Cardiac fibroblast (primary cell): ENCODE measurements at regions not wholly inside any gene's neighbourhood (a gene's known extent, or its start where the extent isn't known, plus 50 kb on each side); places are given as distances from the start of the nearest gene placed in this dataset.
A peak's percentile ranks its signal among the peaks of the same experiment; 100 is the strongest.

ENCODE experiments used
- DNase-seq, 2 donors: peaks; one replicate each; pipeline versions ENCODE4 v3.0.0 to v3.0.0-alpha.2; 2010; ENCODE audit warnings: low read depth in 2 of 2
- H3K4me3 ChIP-seq, 2 donors: replicated peaks in 1 of 2; 1 replicate in 1 of 2; 2 replicates in 1 of 2; pipeline ENCODE4 v1.5.1; 2011; ENCODE audit warnings: low read depth in 2 of 2, low read length in 2 of 2, mild to moderate bottlenecking in 2 of 2, moderate library complexity in 1 of 2
- TF ChIP-seq, protein P1 (sequence below): IDR thresholded peaks from one replicate; pipeline ENCODE4 v1.5.1; 2011; ENCODE audit warnings: low read depth, mild to moderate bottlenecking, low read length, inconsistent platforms

- DNase-seq, result no peak
- H3K4me3 ChIP-seq, result no peak overlapping the region
- TF ChIP-seq, protein P1, sequence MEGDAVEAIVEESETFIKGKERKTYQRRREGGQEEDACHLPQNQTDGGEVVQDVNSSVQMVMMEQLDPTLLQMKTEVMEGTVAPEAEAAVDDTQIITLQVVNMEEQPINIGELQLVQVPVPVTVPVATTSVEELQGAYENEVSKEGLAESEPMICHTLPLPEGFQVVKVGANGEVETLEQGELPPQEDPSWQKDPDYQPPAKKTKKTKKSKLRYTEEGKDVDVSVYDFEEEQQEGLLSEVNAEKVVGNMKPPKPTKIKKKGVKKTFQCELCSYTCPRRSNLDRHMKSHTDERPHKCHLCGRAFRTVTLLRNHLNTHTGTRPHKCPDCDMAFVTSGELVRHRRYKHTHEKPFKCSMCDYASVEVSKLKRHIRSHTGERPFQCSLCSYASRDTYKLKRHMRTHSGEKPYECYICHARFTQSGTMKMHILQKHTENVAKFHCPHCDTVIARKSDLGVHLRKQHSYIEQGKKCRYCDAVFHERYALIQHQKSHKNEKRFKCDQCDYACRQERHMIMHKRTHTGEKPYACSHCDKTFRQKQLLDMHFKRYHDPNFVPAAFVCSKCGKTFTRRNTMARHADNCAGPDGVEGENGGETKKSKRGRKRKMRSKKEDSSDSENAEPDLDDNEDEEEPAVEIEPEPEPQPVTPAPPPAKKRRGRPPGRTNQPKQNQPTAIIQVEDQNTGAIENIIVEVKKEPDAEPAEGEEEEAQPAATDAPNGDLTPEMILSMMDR, result no peak
Measured at GRCh38 chr6:88376197-88376596, 210.1 kb upstream of the CNR1 start.

GRCh38 chr6:88374553-88374952, 208.4 kb upstream of the CNR1 start:
- no peak overlapping the region for H3K4me3 ChIP-seq

GRCh38 chr6:88371480-88371879, 205.3 kb upstream of the CNR1 start:
- TF ChIP-seq, protein P1, result no peak
- no peak overlapping the region for H3K4me3 ChIP-seq
- DNase-seq, result no peak

More at GRCh38 chr6:88374553-88374952, 208.4 kb upstream of the CNR1 start:
- no peak for DNase-seq
- TF ChIP-seq, protein P1, result no peak

DNA sequence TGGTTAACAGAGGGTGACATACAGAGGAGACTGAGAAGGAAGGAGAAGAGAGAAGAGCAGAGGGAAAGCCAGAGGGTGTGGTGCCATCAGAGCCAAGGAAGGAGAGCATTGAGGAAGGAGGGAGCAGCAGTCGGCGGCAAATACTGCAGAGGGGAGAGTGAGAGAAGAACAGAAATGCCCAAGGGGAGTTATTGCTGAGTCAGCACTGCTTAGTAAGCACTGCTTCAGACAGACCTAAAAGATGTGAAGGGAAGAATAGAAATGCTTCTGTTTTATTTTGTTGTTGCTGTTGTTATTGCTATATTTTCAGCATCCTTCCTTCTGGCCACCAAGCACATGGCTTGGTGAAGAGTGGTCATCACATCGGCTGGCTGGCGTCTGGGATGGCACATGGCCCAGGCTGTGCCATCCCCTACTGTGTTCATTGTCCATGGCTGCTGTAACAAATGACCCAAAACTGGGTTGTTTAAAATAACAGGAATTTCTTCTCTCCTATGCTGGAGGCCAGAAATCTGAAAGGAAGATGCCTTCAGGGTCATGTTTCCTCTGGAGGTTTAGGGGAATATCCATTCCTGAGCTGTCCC, 204.1 kb upstream of the CNR1 start:
- DNase-seq, result no peak
- no peak overlapping the region for H3K4me3 ChIP-seq
- TF ChIP-seq, protein P1, result no peak

DNA sequence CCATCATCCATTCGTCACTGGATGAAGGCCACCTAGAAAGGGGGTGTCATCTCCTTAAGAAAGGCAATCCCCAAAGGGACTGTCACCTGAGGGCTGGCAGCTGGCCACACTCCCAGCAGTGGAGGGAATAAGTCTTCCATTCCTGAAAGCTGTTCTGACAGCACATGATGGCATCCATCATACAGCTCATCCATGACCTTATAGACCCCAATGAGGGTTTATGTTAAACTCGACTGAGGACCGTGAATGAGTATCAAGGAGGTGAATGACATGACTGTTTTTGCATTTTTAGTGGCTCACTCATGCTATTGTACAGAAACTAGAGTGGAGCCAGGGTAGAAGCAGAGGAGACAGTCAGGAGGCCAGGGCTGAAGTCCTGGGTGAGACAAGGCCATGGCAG, 203.1 kb upstream of the CNR1 start:
- TF ChIP-seq, protein P1, result no peak
- H3K4me3 ChIP-seq, result no peak overlapping the region
- no peak for DNase-seq

DNA sequence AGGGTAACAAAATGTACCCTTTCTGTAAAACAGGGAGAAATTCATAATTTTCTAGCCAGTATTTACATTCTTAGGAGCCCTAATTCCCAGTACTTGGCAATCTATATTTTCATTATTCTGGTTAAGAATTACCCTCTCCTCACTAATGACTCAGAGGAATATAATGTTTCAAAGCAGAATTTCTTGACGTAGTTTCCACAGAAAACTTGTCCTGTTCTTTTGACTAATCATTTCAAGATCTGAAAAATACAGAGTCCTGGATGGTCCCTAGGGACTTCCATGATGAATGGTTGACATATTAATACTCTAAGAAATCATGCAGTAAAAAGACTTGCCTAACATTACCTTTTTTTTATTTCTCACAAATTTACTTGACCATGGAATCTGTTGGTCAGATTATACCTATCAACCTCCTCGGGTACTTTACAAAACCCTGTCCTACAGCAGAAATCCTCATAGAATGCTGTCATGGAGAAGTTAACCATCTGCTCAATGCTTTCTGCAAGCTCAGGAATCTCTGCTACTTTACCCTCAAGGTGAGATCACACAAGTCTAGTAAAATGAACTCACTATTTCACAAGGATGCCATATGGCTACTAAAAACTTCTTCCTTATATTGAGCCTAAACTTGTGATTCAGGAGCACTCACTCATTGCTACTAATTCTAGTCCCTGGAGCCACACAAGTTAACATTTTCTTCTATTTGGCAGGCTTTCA, 202.1 kb upstream of the CNR1 start:
- H3K4me3 ChIP-seq, result no peak overlapping the region
- TF ChIP-seq, protein P1, result no peak
- peak; percentile 81 to 99 for DNase-seq

GRCh38 chr6:88367248-88367647, 201.1 kb upstream of the CNR1 start:
- TF ChIP-seq, protein P1, result no peak
- DNase-seq, result no peak
- no peak overlapping the region for H3K4me3 ChIP-seq
